GM19099 (cell line): ENCODE measurements at regions not wholly inside any gene's neighbourhood (a gene's known extent, or its start where the extent isn't known, plus 50 kb on each side); places are given as distances from the start of the nearest gene placed in this dataset.

ENCODE experiments used
- POLR2A ChIP-seq: IDR thresholded peaks from 3 replicates; pipeline ENCODE4 v1.6.1; 2011; ENCODE audit warnings: low read depth; ENCODE audit not compliant: insufficient read length; ENCODE audit errors: extremely low read depth

- TF ChIP-seq POLR2A, result no peak
These were observed 349.9 kb downstream of the FBXW7 start for GRCh38 chr4:152185786-152186550.

GRCh38 chr4:152181150-152181549 is 354.7 kb downstream of the FBXW7 start:
- TF ChIP-seq POLR2A, result no peak

- TF ChIP-seq POLR2A, result no peak
These were observed 355.5 kb downstream of the FBXW7 start for GRCh38 chr4:152180369-152180768.

DNA sequence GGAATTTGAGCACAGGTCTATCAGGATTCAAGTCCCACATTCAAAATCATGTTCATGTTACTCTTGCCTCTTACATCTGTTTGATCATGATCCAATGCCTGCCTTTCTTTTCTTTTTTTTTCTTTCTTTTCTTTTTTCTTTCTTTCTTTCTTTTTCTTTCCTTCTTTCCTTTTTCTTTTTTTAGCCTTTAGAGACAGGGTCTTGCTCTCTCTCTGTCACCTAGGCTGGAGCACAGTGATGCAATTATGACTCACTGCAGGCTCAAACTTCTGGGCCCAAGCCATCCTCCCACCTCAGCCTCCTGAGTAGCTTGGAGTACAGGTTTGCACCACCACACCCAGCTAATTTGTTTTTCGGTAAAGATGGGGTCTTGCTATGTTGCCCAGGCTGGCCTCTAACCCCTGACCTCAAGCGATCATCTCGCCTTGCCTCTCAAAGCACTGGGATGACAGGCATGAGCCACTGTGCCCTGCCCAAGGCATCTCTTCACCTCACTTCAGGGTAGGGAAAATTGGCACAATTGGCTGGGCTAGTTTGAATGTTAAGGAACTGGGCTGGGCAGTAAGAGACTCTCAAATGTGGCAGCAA is 359.2 kb downstream of the FBXW7 start:
- no peak for TF ChIP-seq POLR2A

DNA sequence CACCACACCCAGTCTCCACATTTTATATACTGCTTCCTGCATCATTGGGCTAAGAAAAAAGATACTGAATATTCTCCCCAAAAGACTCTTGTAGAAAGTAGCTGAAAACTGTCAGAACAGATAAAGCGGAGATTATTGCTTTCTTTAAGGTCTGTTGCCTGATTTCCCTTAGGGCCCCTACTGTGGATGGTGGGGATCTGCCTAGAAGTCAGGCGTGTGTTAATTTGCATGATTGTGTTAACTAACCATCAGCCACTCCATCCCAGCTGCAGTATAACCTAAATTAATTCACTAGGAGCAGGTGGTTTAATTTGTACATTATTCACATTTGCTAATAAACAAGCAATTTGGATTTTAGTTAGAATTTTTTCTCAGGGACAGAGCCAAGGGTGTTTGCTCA is 360.3 kb downstream of the FBXW7 start:
- no peak for TF ChIP-seq POLR2A

DNA sequence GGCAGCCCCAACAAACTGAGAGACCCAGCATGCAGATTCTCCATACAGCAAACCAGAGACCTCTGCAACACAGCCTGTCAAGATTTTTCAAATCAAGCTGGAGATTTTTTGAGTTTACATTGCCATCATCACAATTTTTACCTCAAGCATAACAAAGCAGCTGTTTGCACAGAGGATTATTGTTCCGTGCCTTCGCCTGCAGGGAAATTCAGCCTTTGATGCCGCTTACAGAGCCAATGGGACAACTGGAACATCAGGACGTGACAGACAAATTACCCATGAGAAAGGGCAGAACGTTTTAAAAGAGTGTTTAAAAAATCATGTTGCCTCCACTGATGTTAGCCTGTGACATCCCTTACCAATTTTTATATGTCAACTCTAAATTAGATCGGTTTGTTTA is 363.7 kb downstream of the FBXW7 start:
- TF ChIP-seq POLR2A, result no peak

- TF ChIP-seq POLR2A, result no peak
These were observed 364.3 kb downstream of the FBXW7 start for GRCh38 chr4:152171556-152171955.

DNA sequence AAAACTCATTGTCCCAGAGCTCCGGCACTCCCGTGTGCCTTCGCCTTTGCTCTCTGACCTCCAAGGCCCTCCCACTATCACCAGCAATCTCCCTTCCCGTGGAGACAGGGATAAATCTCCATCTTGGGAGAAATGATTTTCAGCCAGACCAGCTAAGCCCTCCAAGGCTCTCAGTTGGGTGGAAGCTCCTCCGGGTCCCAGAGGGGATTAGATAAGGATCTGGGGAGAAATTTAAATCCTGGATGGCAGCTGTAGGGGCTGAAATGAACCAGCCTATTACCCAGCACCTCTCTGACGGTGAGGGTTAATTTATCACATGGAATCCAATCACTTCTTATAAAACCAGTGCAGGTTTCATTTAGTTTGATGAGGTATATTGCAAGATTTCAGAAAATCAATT is 366.2 kb downstream of the FBXW7 start:
- no peak for TF ChIP-seq POLR2A

GRCh38 chr4:152168987-152169616 is 366.8 kb downstream of the FBXW7 start:
- TF ChIP-seq POLR2A, result no peak

DNA sequence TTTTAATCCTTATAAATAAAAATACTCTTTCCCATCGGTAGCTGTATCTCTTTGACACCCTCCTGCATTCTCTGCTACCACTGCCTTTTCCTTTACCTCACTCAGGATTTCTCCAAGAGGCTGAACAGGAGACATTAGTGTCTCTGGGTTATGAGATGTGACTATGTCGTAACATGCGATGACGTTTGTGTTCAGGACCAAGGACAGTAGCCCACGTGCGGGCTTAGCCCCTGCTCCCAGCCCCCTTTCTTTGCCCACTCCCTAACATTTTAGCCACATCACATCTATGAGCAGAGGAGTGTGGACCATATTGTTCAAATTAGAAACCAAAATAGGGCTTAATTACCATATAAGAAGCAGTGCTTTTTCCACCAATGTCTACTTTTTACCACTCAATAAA is 369.3 kb downstream of the FBXW7 start:
- no peak for TF ChIP-seq POLR2A

- no peak for TF ChIP-seq POLR2A
These were observed 370.0 kb downstream of the FBXW7 start for GRCh38 chr4:152165846-152166245.

DNA sequence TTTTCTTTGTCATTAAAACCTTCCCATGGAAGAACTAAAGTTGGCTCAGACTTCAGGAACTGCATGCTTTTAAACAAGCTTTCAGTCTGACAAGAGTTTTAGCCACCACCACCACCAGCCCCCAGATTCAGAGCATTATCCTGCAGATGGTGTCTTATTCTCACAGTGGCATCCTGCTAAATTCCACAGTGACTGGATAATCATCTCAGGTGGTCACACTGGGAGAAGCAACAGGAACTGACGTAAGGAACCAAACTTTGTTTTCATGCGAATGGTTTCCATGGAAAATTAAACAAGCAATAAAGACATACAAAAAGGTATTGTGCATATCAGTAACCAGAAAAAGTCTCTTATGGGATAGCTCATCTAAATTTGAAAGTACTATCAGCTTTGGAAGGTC is 370.7 kb downstream of the FBXW7 start:
- no peak for TF ChIP-seq POLR2A

DNA sequence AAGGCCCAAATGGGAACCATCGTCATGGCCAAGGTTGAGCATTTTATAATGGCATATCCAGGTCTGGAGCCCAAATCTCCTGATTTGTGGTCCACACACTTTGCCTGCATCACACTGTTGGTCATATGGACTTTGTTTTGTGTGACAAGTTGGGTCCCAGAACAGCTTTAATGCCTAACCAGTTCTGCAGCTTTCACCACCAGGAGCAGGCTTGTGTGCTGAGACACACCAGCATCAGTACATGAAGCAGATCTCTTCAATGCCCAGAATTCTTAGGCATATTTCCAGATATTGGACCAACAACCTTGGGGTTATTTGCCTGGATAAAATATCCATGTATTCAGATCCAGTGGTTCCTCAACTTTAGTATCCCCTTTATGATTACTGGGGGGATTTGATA is 371.3 kb downstream of the FBXW7 start:
- no peak for TF ChIP-seq POLR2A

- no peak for TF ChIP-seq POLR2A
These were observed 373.6 kb downstream of the FBXW7 start for GRCh38 chr4:152162331-152162697.

DNA sequence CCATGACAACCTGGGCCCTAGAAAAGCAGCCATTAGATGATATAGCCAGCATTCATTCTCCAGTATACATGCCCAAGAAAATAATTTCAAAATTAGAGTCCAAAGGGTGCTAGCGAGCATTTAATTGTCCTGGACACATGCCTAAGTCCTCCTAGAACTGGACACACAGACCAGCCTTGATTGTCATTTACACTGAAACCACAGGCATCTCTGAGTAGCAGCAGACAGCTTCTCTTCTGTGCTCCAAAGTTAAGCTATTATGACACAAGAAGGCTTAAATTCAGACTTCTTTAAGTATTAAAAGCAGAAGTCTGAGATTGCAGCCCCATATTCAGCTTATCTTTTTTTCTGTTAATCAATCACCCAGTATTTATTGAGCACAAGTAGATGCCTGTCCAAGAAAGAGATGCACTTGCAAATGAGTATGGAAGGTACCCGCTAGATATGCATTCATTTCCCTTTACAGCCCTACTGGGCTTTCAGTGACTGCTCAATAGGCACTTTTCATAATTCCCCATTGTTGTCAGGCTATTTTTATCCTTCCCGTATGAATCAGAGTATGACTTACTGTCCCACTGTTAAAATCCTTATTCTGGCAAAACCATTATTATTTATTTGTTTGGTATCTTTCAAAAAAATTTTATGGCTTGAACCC is 374.1 kb downstream of the FBXW7 start:
- no peak for TF ChIP-seq POLR2A
